CD4-positive, alpha-beta memory T cell (primary cell): ENCODE measurements at regions not wholly inside any gene's neighbourhood (a gene's known extent, or its start where the extent isn't known, plus 50 kb on each side); places are given as distances from the start of the nearest gene placed in this dataset.
"Not testable (repeated sequence)": the region's sequence is repeated elsewhere in the genome, so short reads cannot be mapped to it uniquely, and the experiment has no call there.

Source experiments
- CTCF ChIA-PET: fragments of 350-600 bp; sonication (Branson Sonifier 250); formaldehyde crosslinking; loops from one replicate; lab custom pipeline; 2021; ENCODE audit warnings: inconsistent platforms; ENCODE audit not compliant: partially characterized antibody; lab: Charles Lee
- POLR2A ChIA-PET: fragments of 350-600 bp; sonication (Branson Sonifier 250); formaldehyde crosslinking; loops from one replicate; lab custom pipeline; 2021; ENCODE audit not compliant: partially characterized antibody; lab: Charles Lee
- DNase-seq, 5 donors: peaks; one replicate each; pipeline versions ENCODE4 v3.0.0 to v3.0.0-alpha.2; 2020 to 2022; ENCODE audit warnings: mixed read lengths in 1 of 5
- H3K27ac ChIP-seq: one replicate; pipeline ENCODE4 v1.7.0; 2013; ENCODE audit warnings: low read depth, low read length
- H3K27me3 ChIP-seq: 2 replicates; pipeline ENCODE4 v1.7.0; 2013; ENCODE audit warnings: mild to moderate bottlenecking, low read length, moderate library complexity; ENCODE audit not compliant: insufficient read depth
- H3K36me3 ChIP-seq: 2 replicates; pipeline ENCODE4 v1.7.0; 2013; ENCODE audit warnings: mild to moderate bottlenecking, low read length, moderate library complexity; ENCODE audit not compliant: insufficient read depth
- H3K4me1 ChIP-seq: 2 replicates; pipeline ENCODE4 v1.7.0; 2013; ENCODE audit warnings: mild to moderate bottlenecking, low read length, moderate library complexity; ENCODE audit not compliant: insufficient read depth
- H3K4me3 ChIP-seq, 2 donors: one replicate each; pipeline ENCODE4 v1.7.0; 2013; ENCODE audit warnings: low read length in 2 of 2, mild to moderate bottlenecking in 1 of 2
- H3K9me3 ChIP-seq, 2 donors: one replicate each; pipeline ENCODE4 v1.7.0; 2013; ENCODE audit warnings: low read length in 2 of 2, control low read depth in 1 of 2; ENCODE audit not compliant: control insufficient read depth in 1 of 2
- H3K27ac Mint-ChIP-seq, 7 donors: one replicate each; pipeline ENCODE4 v1.8.0; 2020 to 2021; ENCODE audit warnings: mixed read lengths in 7 of 7, mild to moderate bottlenecking in 6 of 7, inconsistent platforms in 3 of 7, moderate library complexity in 3 of 7
- H3K27me3 Mint-ChIP-seq, 2 donors: one replicate each; pipeline ENCODE4 v1.8.0; 2020 to 2021; ENCODE audit warnings: mixed read lengths in 2 of 2
- H3K36me3 Mint-ChIP-seq, 2 donors: one replicate each; pipeline ENCODE4 v1.8.0; 2020 to 2021; ENCODE audit warnings: mixed read lengths in 2 of 2, inconsistent platforms in 1 of 2, mild to moderate bottlenecking in 1 of 2
- H3K4me1 Mint-ChIP-seq, 4 donors: one replicate each; pipeline ENCODE4 v1.8.0; 2020 to 2021; ENCODE audit warnings: mixed read lengths in 4 of 4, mild to moderate bottlenecking in 1 of 4
- H3K4me3 Mint-ChIP-seq, 8 donors: one replicate each; pipeline ENCODE4 v1.8.0; 2020 to 2021; ENCODE audit warnings: mixed read lengths in 8 of 8, mild to moderate bottlenecking in 7 of 8, moderate library complexity in 6 of 8, inconsistent platforms in 3 of 8
- H3K9me3 Mint-ChIP-seq, 8 donors: one replicate each; pipeline ENCODE4 v1.8.0; 2020 to 2021; ENCODE audit warnings: mixed read lengths in 8 of 8, mild to moderate bottlenecking in 5 of 8, inconsistent platforms in 3 of 8, moderate library complexity in 1 of 8
- intact Hi-C: fragments of 100-400 bp; cut with micrococcal nuclease; formaldehyde crosslinking; loops from one replicate; pipeline ENCODE4 v1.15.1; 2023

DNA sequence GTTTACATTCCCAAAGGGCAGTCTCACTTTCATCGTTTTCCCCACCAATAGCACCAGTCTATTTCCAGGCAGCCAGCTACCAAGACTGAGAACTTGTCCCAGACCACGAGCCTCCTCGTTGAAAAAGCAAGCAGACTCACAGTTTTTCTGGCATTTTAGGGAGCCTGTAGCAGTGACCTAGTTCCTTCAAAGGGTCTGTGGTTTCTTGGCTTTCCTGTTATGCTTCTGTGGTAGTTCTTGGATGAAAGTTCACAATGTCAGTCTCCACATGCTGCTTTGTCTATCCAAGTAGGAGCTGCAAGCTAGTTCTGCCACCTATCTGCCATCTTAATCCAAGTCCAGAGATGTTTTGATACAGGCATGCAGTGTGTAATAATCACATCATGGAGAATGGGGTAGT is 151.6 kb upstream of the ZC4H2 start:
- Mint-ChIP-seq H3K4me3 (peak overlapping the region in 7 of 8 donors; percentile 46 to 75 (median 59)), H3K9me3 (peaks cover 0 to 78% (median 62%) of the 10 kb centered on the region in 8 donors), H3K27ac (peak overlapping the region in 6 of 7 donors; percentile 50 to 76 (median 67)), H3K36me3 (peaks cover 15 to 48% of the 10 kb centered on the region in 2 donors), H3K4me1 (peaks cover 10 to 22% (median 17%) of the 10 kb centered on the region in 4 donors), H3K27me3 (no peaks in the 10 kb centered on the region)
- peaks cover 0 to 5% of the 10 kb centered on the region in 2 donors for H3K9me3 ChIP-seq
- H3K27me3 ChIP-seq: no peaks in the 10 kb centered on the region
- peaks cover 4% of the 10 kb centered on the region for H3K4me1 ChIP-seq
- no peak overlapping the region for H3K27ac ChIP-seq
- ChIA-PET POLR2A (interaction anchor here (1.4 kb wide), 1 partner anchor 93 kb away, joined by 5 read pairs; the partner anchor contains the start of gene ZC3H12B), CTCF (no interaction called here)
- no peaks in the 10 kb centered on the region for H3K36me3 ChIP-seq
- intact Hi-C loops: no loop called here
- H3K4me3 ChIP-seq: no peak overlapping the region
- peak; percentile 34 to 58 (median 44) for DNase-seq

- DNase-seq: no peak
- peaks cover 0 to 8% (median 1%) of the 10 kb centered on the region in 4 donors for H3K4me1 Mint-ChIP-seq
- no peaks in the 10 kb centered on the region for H3K27me3 Mint-ChIP-seq
- H3K27ac Mint-ChIP-seq: no peak overlapping the region
- Histone ChIP-seq H3K9me3 (peaks cover 0 to 8% of the 10 kb centered on the region in 2 donors), H3K27me3 (no peaks in the 10 kb centered on the region), H3K4me3 (no peak overlapping the region), H3K27ac (no peak overlapping the region), H3K36me3 (no peaks in the 10 kb centered on the region), H3K4me1 (no peaks in the 10 kb centered on the region)
- intact Hi-C loops: no loop called here
- H3K36me3 Mint-ChIP-seq: peaks cover 7 to 30% of the 10 kb centered on the region in 2 donors
- peaks cover 0 to 71% (median 50%) of the 10 kb centered on the region in 8 donors for H3K9me3 Mint-ChIP-seq
- CTCF ChIA-PET: no interaction called here
- POLR2A ChIA-PET: no interaction called here
- no peak overlapping the region for H3K4me3 Mint-ChIP-seq
Observed at GRCh38 chrX:65098851-65099250, 122.6 kb upstream of the ZC4H2 start.

GRCh38 chrX:65093658-65094057 is 117.4 kb upstream of the ZC4H2 start:
- ChIA-PET POLR2A (no interaction called here), CTCF (no interaction called here)
- Histone ChIP-seq H3K4me3 (no peak overlapping the region), H3K9me3 (no peaks in the 10 kb centered on the region), H3K27ac (no peak overlapping the region), H3K27me3 (no peaks in the 10 kb centered on the region), H3K4me1 (no peaks in the 10 kb centered on the region), H3K36me3 (no peaks in the 10 kb centered on the region)
- H3K27me3 Mint-ChIP-seq: no peaks in the 10 kb centered on the region
- no peak for DNase-seq
- no peak overlapping the region for H3K27ac Mint-ChIP-seq
- peaks cover 0 to 8% (median 1%) of the 10 kb centered on the region in 4 donors for H3K4me1 Mint-ChIP-seq
- peaks cover 27 to 53% of the 10 kb centered on the region in 2 donors for H3K36me3 Mint-ChIP-seq
- H3K4me3 Mint-ChIP-seq: no peak overlapping the region
- intact Hi-C loops: no loop called here
- H3K9me3 Mint-ChIP-seq: peaks cover 0 to 59% (median 34%) of the 10 kb centered on the region in 8 donors

- Histone ChIP-seq H3K27ac (no peak overlapping the region), H3K9me3 (peaks cover 0 to 4% of the 10 kb centered on the region in 2 donors), H3K36me3 (no peaks in the 10 kb centered on the region), H3K4me3 (no peak overlapping the region), H3K4me1 (no peaks in the 10 kb centered on the region), H3K27me3 (no peaks in the 10 kb centered on the region)
- no peak overlapping the region for H3K27ac Mint-ChIP-seq
- peaks cover 60 to 88% of the 10 kb centered on the region in 2 donors for H3K36me3 Mint-ChIP-seq
- POLR2A ChIA-PET: no interaction called here
- no peak overlapping the region for H3K4me3 Mint-ChIP-seq
- H3K27me3 Mint-ChIP-seq: no peaks in the 10 kb centered on the region
- H3K9me3 Mint-ChIP-seq: peaks cover 2 to 91% (median 66%) of the 10 kb centered on the region in 8 donors
- intact Hi-C loops: no loop called here
- H3K4me1 Mint-ChIP-seq: peaks cover 0 to 2% (median 0%) of the 10 kb centered on the region in 4 donors
- CTCF ChIA-PET: no interaction called here
- DNase-seq: no peak
Observed at GRCh38 chrX:65073233-65073632, 97.0 kb upstream of the ZC4H2 start.

DNA sequence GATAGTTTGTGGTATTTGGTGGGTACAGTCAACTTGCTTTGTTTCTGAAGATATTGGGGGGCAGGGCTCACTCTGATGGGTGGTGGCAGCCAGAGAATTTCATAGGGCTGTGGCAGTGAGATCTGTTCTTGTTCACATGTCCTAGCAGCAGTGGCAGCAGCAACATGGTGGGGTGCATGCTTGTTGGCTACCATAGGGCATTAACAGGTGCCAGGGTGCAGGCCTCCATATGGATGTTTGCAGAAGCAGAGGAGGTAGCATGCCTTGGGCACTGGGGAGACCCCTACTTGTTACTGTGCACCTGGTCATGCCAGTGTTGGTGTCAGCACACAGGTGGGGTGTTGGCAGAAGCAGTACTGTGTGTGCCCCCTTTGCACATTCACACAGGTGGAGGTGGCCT is 96.3 kb upstream of the ZC4H2 start:
- CTCF ChIA-PET: no interaction called here
- intact Hi-C loops: no loop called here
- no peak overlapping the region for H3K27ac Mint-ChIP-seq
- H3K27me3 ChIP-seq: no peaks in the 10 kb centered on the region
- H3K4me1 Mint-ChIP-seq: peaks cover 0 to 2% (median under 1%) of the 10 kb centered on the region in 4 donors
- DNase-seq: no peak
- POLR2A ChIA-PET: no interaction called here
- H3K27me3 Mint-ChIP-seq: no peaks in the 10 kb centered on the region
- peaks cover 58 to 88% of the 10 kb centered on the region in 2 donors for H3K36me3 Mint-ChIP-seq
- H3K9me3 Mint-ChIP-seq: peaks cover 0 to 90% (median 63%) of the 10 kb centered on the region in 8 donors
- H3K4me1 ChIP-seq: no peaks in the 10 kb centered on the region
- no peaks in the 10 kb centered on the region for H3K36me3 ChIP-seq
- peak overlapping the region in 1 of 8 donors; percentile 45 for H3K4me3 Mint-ChIP-seq
- H3K4me3 ChIP-seq: no peak overlapping the region
- peaks cover 0 to 4% of the 10 kb centered on the region in 2 donors for H3K9me3 ChIP-seq
- H3K27ac ChIP-seq: no peak overlapping the region

GRCh38 chrX:65058626-65059025 is 82.4 kb upstream of the ZC4H2 start:
- H3K4me3 ChIP-seq, H3K4me3 Mint-ChIP-seq, DNase-seq, H3K36me3 ChIP-seq, H3K4me1 ChIP-seq, H3K9me3 ChIP-seq, H3K4me1 Mint-ChIP-seq, intact Hi-C loops, H3K27ac ChIP-seq, H3K27me3 Mint-ChIP-seq, CTCF ChIA-PET, H3K27ac Mint-ChIP-seq, POLR2A ChIA-PET, H3K27me3 ChIP-seq: not testable (repeated sequence)
- Mint-ChIP-seq H3K36me3 (peaks cover 43 to 61% of the 10 kb centered on the region in 2 donors), H3K9me3 (peaks cover 0 to 44% (median 31%) of the 10 kb centered on the region in 8 donors)

- Mint-ChIP-seq H3K4me3 (no peak overlapping the region), H3K27me3 (no peaks in the 10 kb centered on the region), H3K36me3 (peaks cover 6 to 8% of the 10 kb centered on the region in 2 donors), H3K27ac (no peak overlapping the region), H3K9me3 (peaks cover 0 to 26% (median 8%) of the 10 kb centered on the region in 8 donors), H3K4me1 (peaks cover 0 to 7% (median 3%) of the 10 kb centered on the region in 4 donors)
- Histone ChIP-seq H3K27me3 (no peaks in the 10 kb centered on the region), H3K27ac (no peak overlapping the region), H3K4me1 (no peaks in the 10 kb centered on the region), H3K4me3 (no peak overlapping the region), H3K9me3 (no peaks in the 10 kb centered on the region), H3K36me3 (no peaks in the 10 kb centered on the region)
- ChIA-PET POLR2A (no interaction called here), CTCF (no interaction called here)
- no peak for DNase-seq
- intact Hi-C loops: no loop called here
Observed at GRCh38 chrX:65045001-65045400, 68.8 kb upstream of the ZC4H2 start.
